Left ventricle myocardium inferior (tissue), 1 donor: ENCODE measurements at regions not wholly inside any gene's neighbourhood (a gene's known extent, or its start where the extent isn't known, plus 50 kb on each side); places are given as distances from the start of the nearest gene placed in this dataset.

Experiments
- DNase-seq: peaks from one replicate; pipeline ENCODE4 v3.0.0-alpha.2; 2020
- H3K27ac ChIP-seq: fragments of 200-600 bp; replicated peaks from 2 replicates; pipeline ENCODE4 v1.8.0; 2021
- H3K27me3 ChIP-seq: fragments of 200-600 bp; 2 replicates; pipeline ENCODE4 v1.8.0; 2021; ENCODE audit warnings: low read depth
- H3K36me3 ChIP-seq: fragments of 200-600 bp; 2 replicates; pipeline ENCODE4 v1.8.0; 2021
- H3K4me1 ChIP-seq: fragments of 200-600 bp; 2 replicates; pipeline ENCODE4 v1.8.0; 2021
- H3K4me3 ChIP-seq: fragments of 200-600 bp; 2 replicates; pipeline ENCODE4 v1.8.0; 2021; ENCODE audit warnings: mild to moderate bottlenecking, moderate library complexity
- H3K9me3 ChIP-seq: fragments of 200-600 bp; replicated peaks from 2 replicates; pipeline ENCODE4 v1.8.0; 2021
- intact Hi-C: fragments of 100-400 bp; cut with micrococcal nuclease; formaldehyde crosslinking; loops from one replicate; pipeline ENCODE4 v1.11.0; 2022
- TF ChIP-seq, protein P1 (sequence below): fragments of 200-600 bp; IDR thresholded peaks from 2 replicates; pipeline ENCODE4 v1.8.0; 2021; ENCODE audit warnings: antibody characterized with exemption, mild to moderate bottlenecking, borderline replicate concordance
- donor health status: DM: no; HTN: yes; CAD: no; lungs with severe emphysema.

DNA sequence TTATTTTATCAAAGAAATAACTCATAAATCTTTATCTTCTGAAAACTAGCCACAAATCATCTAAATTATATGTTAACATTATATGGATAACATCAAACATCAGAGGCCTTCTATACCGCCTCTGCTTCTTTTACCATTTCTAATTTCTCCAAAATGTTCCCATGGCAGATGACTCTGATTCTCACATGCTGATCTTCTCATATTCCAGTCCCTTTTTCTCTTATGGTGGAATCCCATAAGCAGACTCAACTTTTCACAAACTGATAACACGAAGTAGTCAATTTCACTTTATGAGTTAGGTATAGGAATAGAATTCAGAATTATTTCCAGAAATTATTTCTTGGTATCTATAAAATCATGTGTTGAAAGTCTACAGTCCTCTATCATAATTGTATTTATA lies 212.3 kb downstream of the ENC1 start:
- H3K9me3 ChIP-seq: no peaks in the 10 kb centered on the region
- H3K27me3 ChIP-seq: no peaks in the 10 kb centered on the region
- TF ChIP-seq, protein P1, sequence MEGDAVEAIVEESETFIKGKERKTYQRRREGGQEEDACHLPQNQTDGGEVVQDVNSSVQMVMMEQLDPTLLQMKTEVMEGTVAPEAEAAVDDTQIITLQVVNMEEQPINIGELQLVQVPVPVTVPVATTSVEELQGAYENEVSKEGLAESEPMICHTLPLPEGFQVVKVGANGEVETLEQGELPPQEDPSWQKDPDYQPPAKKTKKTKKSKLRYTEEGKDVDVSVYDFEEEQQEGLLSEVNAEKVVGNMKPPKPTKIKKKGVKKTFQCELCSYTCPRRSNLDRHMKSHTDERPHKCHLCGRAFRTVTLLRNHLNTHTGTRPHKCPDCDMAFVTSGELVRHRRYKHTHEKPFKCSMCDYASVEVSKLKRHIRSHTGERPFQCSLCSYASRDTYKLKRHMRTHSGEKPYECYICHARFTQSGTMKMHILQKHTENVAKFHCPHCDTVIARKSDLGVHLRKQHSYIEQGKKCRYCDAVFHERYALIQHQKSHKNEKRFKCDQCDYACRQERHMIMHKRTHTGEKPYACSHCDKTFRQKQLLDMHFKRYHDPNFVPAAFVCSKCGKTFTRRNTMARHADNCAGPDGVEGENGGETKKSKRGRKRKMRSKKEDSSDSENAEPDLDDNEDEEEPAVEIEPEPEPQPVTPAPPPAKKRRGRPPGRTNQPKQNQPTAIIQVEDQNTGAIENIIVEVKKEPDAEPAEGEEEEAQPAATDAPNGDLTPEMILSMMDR: no peak
- no peak overlapping the region for H3K4me3 ChIP-seq
- no peak for DNase-seq
- no peak overlapping the region for H3K27ac ChIP-seq
- intact Hi-C loops: no loop called here
- H3K36me3 ChIP-seq: no peaks in the 10 kb centered on the region
- peaks cover 8% of the 10 kb centered on the region for H3K4me1 ChIP-seq

DNA sequence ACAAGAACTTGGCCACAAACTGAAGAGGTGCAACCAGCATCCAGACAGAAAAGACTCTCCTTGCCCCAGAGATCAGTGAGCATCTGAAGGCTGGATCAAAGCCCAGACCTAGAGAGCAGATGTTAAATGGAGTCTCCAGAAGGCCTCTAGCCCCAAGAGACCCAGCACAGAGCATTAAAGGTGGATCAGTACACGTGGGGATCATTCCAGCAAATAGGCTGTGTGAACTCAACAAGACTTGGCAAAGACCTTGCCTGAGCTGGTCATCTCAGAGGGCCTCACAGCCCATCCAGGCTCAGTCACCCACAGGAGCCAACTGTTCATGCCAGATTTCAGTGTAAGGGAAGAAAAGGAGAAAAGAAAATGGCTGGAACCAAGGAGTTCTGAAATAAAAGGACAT lies 214.0 kb downstream of the ENC1 start:
- no peaks in the 10 kb centered on the region for H3K9me3 ChIP-seq
- H3K4me3 ChIP-seq: no peak overlapping the region
- no peak overlapping the region for H3K27ac ChIP-seq
- TF ChIP-seq, protein P1: no peak
- H3K4me1 ChIP-seq: no peaks in the 10 kb centered on the region
- intact Hi-C loops: no loop called here
- no peaks in the 10 kb centered on the region for H3K36me3 ChIP-seq
- no peak for DNase-seq
- H3K27me3 ChIP-seq: no peaks in the 10 kb centered on the region

DNA sequence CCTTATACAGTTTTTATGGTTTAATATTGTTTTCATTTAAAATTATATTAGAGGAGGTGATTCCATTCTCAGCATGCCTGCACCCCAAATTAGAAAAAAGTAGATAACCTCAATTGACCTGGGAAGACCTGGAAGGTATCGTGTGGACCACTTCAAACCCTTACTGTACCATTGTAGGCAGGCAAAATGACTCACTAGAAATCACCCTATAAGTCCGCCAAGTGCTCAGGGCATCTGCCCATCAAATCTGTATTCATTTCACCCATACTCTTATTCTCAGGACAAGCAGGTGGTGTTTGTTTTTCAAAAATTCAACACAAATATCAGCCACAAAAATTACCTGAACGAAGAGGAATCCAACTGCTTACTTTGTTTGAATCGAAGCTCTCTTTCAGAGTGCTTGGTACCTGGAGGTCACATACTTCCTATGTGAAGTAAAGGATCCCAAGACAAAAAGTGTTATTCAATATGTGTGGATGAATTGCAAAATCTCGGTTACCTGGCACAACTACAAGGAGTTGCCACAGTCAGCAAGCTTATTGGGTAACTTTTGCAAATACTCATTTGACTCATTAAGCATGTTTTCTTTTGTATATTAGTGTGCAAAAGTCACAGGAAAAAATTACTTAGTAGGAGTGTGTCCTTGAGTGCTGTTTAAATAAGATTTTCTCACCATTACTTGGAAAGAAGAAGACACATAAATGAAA lies 216.2 kb downstream of the ENC1 start:
- no peak for DNase-seq
- intact Hi-C loops: no loop called here
- Histone ChIP-seq H3K4me1 (no peaks in the 10 kb centered on the region), H3K36me3 (no peaks in the 10 kb centered on the region), H3K27ac (no peak overlapping the region), H3K9me3 (no peaks in the 10 kb centered on the region), H3K27me3 (no peaks in the 10 kb centered on the region), H3K4me3 (no peak overlapping the region)
- TF ChIP-seq, protein P1: no peak

DNA sequence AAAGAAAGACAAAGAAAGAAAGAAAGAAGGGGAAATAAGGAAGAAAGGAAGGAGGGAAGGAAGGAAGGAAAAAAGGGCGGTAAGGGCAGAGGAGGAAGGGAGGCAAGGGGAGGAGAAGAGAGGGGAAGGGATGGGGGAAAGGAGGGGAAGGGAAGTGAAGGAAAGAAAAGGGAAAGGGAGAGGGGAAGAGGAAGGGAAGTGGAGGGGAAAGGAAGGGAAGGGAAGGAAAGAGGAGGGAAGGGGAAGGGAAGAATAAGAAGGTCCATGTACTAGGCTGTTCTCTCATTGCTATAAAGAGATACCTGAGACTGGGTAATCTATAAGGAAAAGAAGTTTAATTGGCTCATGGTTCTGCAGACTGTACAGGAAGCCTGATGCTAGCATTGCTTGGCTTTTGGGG lies 217.1 kb downstream of the ENC1 start:
- Histone ChIP-seq H3K36me3 (no peaks in the 10 kb centered on the region), H3K27ac (no peak overlapping the region), H3K4me3 (no peak overlapping the region), H3K27me3 (no peaks in the 10 kb centered on the region), H3K4me1 (no peaks in the 10 kb centered on the region), H3K9me3 (no peaks in the 10 kb centered on the region)
- intact Hi-C loops: no loop called here
- DNase-seq: no peak
- TF ChIP-seq, protein P1: no peak

DNA sequence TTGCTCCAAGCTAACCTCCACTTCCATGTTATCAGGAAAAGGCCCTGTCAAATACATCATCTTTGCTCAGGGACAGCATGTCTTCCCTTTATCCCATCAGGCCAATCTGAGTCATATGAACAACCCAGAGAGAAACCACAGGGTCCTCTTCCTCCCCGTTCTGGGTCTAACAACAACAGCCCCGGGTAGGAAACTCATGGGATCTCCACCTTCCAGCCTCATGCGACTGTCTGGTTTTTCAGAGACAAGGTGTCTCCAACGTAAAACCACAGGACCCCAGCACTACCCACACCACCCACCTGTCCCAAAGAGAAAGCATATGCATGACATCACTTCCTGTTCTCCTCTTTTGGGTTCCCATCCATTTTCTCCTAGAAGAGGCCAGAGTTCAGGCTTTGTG lies 217.9 kb downstream of the ENC1 start:
- TF ChIP-seq, protein P1: no peak
- H3K4me1 ChIP-seq: no peaks in the 10 kb centered on the region

More for the DNA sequence above, 217.9 kb downstream of the ENC1 start:
- Histone ChIP-seq H3K36me3 (no peaks in the 10 kb centered on the region), H3K27ac (no peak overlapping the region), H3K9me3 (no peaks in the 10 kb centered on the region), H3K4me3 (no peak overlapping the region), H3K27me3 (no peaks in the 10 kb centered on the region)
- no peak for DNase-seq
- intact Hi-C loops: no loop called here
